Osteoblast (primary cell): ENCODE measurements at regions not wholly inside any gene's neighbourhood (a gene's known extent, or its start where the extent isn't known, plus 50 kb on each side); places are given as distances from the start of the nearest gene placed in this dataset.
"Not testable (repeated sequence)": the region's sequence is repeated elsewhere in the genome, so short reads cannot be mapped to it uniquely, and the experiment has no call there.

Source experiments
- DNase-seq: peaks from one replicate; pipeline ENCODE4 v3.0.0; 2011; ENCODE audit warnings: low spot score, mixed read lengths; ENCODE audit not compliant: insufficient read length; ENCODE audit errors: missing footprints
- H2AFZ ChIP-seq: 2 replicates; pipeline ENCODE4 v1.6.0; 2011; ENCODE audit warnings: mild to moderate bottlenecking, low read length
- H3K27ac ChIP-seq: 2 replicates; pipeline ENCODE4 v1.5.1; 2011; ENCODE audit warnings: mild to moderate bottlenecking, low read depth, low read length, moderate library complexity
- H3K27me3 ChIP-seq: 2 replicates; pipeline ENCODE4 v1.6.0; 2012; ENCODE audit warnings: mild to moderate bottlenecking, control low read depth, inconsistent platforms, low read length, moderate library complexity; ENCODE audit not compliant: insufficient read depth
- H3K36me3 ChIP-seq: 2 replicates; pipeline ENCODE4 v1.5.1; 2011; ENCODE audit warnings: mild to moderate bottlenecking, low read length, control low read depth, moderate library complexity; ENCODE audit not compliant: insufficient read depth
- H3K4me1 ChIP-seq: 2 replicates; pipeline ENCODE4 v1.5.1; 2011; ENCODE audit warnings: mild to moderate bottlenecking, low read length, control low read depth, moderate library complexity; ENCODE audit not compliant: insufficient read depth
- H3K4me2 ChIP-seq: 2 replicates; pipeline ENCODE4 v1.6.0; 2011; ENCODE audit warnings: mild to moderate bottlenecking, low read length; ENCODE audit not compliant: insufficient read depth
- H3K4me3 ChIP-seq: fragments of 200-600 bp; sonication (generic); 3 replicates; pipeline ENCODE4 v1.5.1; 2012; ENCODE audit warnings: mild to moderate bottlenecking, low read length, inconsistent platforms; ENCODE audit not compliant: insufficient read depth
- H3K79me2 ChIP-seq: 2 replicates; pipeline ENCODE4 v1.6.0; 2012; ENCODE audit warnings: mild to moderate bottlenecking, low read length, control low read depth, inconsistent platforms; ENCODE audit not compliant: insufficient read depth
- H3K9me3 ChIP-seq: 2 replicates; pipeline ENCODE4 v1.5.1; 2011; ENCODE audit warnings: low read depth, low read length, control low read depth
- H4K20me1 ChIP-seq: 2 replicates; pipeline ENCODE4 v1.6.0; 2012; ENCODE audit warnings: mild to moderate bottlenecking, low read length, control low read depth; ENCODE audit not compliant: insufficient read depth
- CTCF ChIP-seq: IDR thresholded peaks from 2 replicates; pipeline ENCODE4 v1.5.1; 2011; ENCODE audit warnings: mild to moderate bottlenecking, low read depth, low read length, moderate library complexity; ENCODE audit errors: extremely low read depth

- Histone ChIP-seq H3K27me3 (no peaks in the 10 kb centered on the region), H3K79me2 (no peaks in the 10 kb centered on the region), H2AFZ (peak overlapping the region; percentile 85), H3K4me3 (peak overlapping the region; percentile 38), H3K36me3 (no peaks in the 10 kb centered on the region), H3K9me3 (no peaks in the 10 kb centered on the region), H4K20me1 (no peaks in the 10 kb centered on the region), H3K4me2 (peak overlapping the region; percentile 60), H3K27ac (peak overlapping the region; percentile 37), H3K4me1 (peaks cover 16% of the 10 kb centered on the region)
- no peak for TF ChIP-seq CTCF
- DNase-seq, result peak; percentile 76
These were observed 433.3 kb upstream of the ID2 start for GRCh38 chr2:8248623-8248957.

GRCh38 chr2:8249141-8249540 is 432.7 kb upstream of the ID2 start:
- H3K27me3 ChIP-seq, result no peaks in the 10 kb centered on the region
- H3K4me1 ChIP-seq, result peaks cover 16% of the 10 kb centered on the region
- H3K4me3 ChIP-seq, result peak overlapping the region; percentile 38
- H3K9me3 ChIP-seq, result no peaks in the 10 kb centered on the region
- TF ChIP-seq CTCF, result no peak
- peak overlapping the region; percentile 85 for H2AFZ ChIP-seq
- peak overlapping the region; percentile 60 for H3K4me2 ChIP-seq
- no peak overlapping the region for H3K27ac ChIP-seq
- no peaks in the 10 kb centered on the region for H3K36me3 ChIP-seq
- H3K79me2 ChIP-seq, result no peaks in the 10 kb centered on the region
- DNase-seq, result no peak
- no peaks in the 10 kb centered on the region for H4K20me1 ChIP-seq

- Histone ChIP-seq H3K4me3 (no peak overlapping the region), H2AFZ (no peak overlapping the region), H3K79me2 (no peaks in the 10 kb centered on the region), H3K27me3 (no peaks in the 10 kb centered on the region), H4K20me1 (no peaks in the 10 kb centered on the region), H3K36me3 (no peaks in the 10 kb centered on the region), H3K4me2 (no peak overlapping the region), H3K4me1 (peaks cover 16% of the 10 kb centered on the region), H3K9me3 (no peaks in the 10 kb centered on the region), H3K27ac (no peak overlapping the region)
- TF ChIP-seq CTCF, result no peak
- DNase-seq, result no peak
These were observed 432.1 kb upstream of the ID2 start for GRCh38 chr2:8249769-8250168.

GRCh38 chr2:8250290-8250689 is 431.6 kb upstream of the ID2 start:
- H3K4me3 ChIP-seq, DNase-seq, H3K36me3 ChIP-seq, H3K27me3 ChIP-seq, H4K20me1 ChIP-seq, H3K27ac ChIP-seq, H3K9me3 ChIP-seq, H2AFZ ChIP-seq, H3K79me2 ChIP-seq, H3K4me2 ChIP-seq: not testable (repeated sequence)
- peaks cover 16% of the 10 kb centered on the region for H3K4me1 ChIP-seq

- Histone ChIP-seq H3K4me1 (peaks cover 16% of the 10 kb centered on the region), H3K36me3 (no peaks in the 10 kb centered on the region), H3K9me3 (no peaks in the 10 kb centered on the region), H4K20me1 (no peaks in the 10 kb centered on the region), H3K27me3 (no peaks in the 10 kb centered on the region), H3K27ac (no peak overlapping the region), H3K79me2 (no peaks in the 10 kb centered on the region), H2AFZ (no peak overlapping the region), H3K4me2 (no peak overlapping the region), H3K4me3 (no peak overlapping the region)
- no peak for DNase-seq
- TF ChIP-seq CTCF, result no peak
These were observed 430.6 kb upstream of the ID2 start for GRCh38 chr2:8251291-8251690.
